Mesothelial cell of epicardium (in vitro differentiated cells): ENCODE measurements at regions not wholly inside any gene's neighbourhood (a gene's known extent, or its start where the extent isn't known, plus 50 kb on each side); places are given as distances from the start of the nearest gene placed in this dataset.

Experiments used
- DNase-seq, 2 experiments: peaks; one replicate each; pipeline ENCODE4 v3.0.0; 2021; ENCODE audit warnings: low spot score in 2 of 2; ENCODE audit not compliant: unreplicated experiment in 2 of 2
- H3K27ac Mint-ChIP-seq: 2 replicates; pipeline ENCODE4 v1.8.0; 2021; ENCODE audit warnings: mixed read lengths
- H3K27me3 Mint-ChIP-seq: 2 replicates; pipeline ENCODE4 v1.8.0; 2021; ENCODE audit warnings: low read depth, mixed read lengths
- H3K36me3 Mint-ChIP-seq: 2 replicates; pipeline ENCODE4 v1.8.0; 2021; ENCODE audit warnings: mixed read lengths
- H3K4me1 Mint-ChIP-seq: 2 replicates; pipeline ENCODE4 v1.8.0; 2021; ENCODE audit warnings: mixed read lengths
- H3K4me3 Mint-ChIP-seq: 2 replicates; pipeline ENCODE4 v1.8.0; 2021; ENCODE audit warnings: mild to moderate bottlenecking, moderate library complexity, mixed read lengths
- H3K9me3 Mint-ChIP-seq: 2 replicates; pipeline ENCODE4 v1.8.0; 2021; ENCODE audit warnings: mixed read lengths
- TF ChIP-seq, protein P1 (sequence below): fragments of 200-600 bp; sonication (generic); IDR thresholded peaks from one replicate; pipeline ENCODE4 v1.5.0; 2021; ENCODE audit warnings: antibody characterized with exemption; ENCODE audit not compliant: unreplicated experiment

DNA sequence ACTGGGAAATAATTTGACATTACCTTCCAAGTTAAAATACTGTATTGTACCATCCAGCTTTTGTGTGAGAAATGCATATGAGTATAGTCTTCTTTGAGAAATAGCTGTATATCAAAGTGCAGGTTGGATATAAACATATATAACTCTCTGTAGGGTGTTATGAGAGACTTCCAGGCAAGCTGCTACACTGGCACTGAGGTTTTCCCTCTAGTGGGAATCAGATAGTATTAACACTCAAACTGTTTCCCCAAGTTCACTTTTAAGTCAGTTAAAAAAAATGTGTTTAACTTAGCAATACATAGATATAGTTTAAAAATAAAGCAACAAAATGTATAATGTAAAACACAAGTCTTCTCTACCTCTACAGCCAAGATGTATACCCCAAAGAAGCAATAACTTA, 368.4 kb upstream of the SLC8A1 start:
- Mint-ChIP-seq H3K4me3 (no peak overlapping the region), H3K27ac (no peak overlapping the region), H3K27me3 (no peaks in the 10 kb centered on the region), H3K4me1 (peaks cover 2% of the 10 kb centered on the region), H3K9me3 (peaks cover 16% of the 10 kb centered on the region), H3K36me3 (no peaks in the 10 kb centered on the region)
- DNase-seq = no peak
- TF ChIP-seq, protein P1, sequence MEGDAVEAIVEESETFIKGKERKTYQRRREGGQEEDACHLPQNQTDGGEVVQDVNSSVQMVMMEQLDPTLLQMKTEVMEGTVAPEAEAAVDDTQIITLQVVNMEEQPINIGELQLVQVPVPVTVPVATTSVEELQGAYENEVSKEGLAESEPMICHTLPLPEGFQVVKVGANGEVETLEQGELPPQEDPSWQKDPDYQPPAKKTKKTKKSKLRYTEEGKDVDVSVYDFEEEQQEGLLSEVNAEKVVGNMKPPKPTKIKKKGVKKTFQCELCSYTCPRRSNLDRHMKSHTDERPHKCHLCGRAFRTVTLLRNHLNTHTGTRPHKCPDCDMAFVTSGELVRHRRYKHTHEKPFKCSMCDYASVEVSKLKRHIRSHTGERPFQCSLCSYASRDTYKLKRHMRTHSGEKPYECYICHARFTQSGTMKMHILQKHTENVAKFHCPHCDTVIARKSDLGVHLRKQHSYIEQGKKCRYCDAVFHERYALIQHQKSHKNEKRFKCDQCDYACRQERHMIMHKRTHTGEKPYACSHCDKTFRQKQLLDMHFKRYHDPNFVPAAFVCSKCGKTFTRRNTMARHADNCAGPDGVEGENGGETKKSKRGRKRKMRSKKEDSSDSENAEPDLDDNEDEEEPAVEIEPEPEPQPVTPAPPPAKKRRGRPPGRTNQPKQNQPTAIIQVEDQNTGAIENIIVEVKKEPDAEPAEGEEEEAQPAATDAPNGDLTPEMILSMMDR = no peak

DNA sequence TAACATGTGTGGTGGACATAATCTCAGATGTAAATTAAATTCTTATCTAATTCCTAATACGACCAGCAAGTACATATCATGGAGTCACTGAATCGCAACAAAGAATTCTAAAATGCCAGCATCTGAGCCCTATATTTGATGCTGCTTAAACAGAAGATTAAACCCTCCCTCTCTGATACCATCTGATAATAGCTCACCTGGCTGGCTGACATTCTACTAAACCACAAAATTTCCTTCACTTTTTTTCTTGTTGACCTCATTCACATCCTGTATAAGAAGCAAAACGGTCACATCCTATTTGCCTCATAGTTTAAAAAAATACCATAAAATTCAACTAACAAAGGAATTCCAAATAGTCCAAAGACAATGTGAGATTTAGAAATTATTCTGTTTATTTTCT, 371.6 kb upstream of the SLC8A1 start:
- H3K9me3 Mint-ChIP-seq = peaks cover 16% of the 10 kb centered on the region
- no peak overlapping the region for H3K27ac Mint-ChIP-seq
- no peaks in the 10 kb centered on the region for H3K36me3 Mint-ChIP-seq
- peaks cover 3% of the 10 kb centered on the region for H3K4me1 Mint-ChIP-seq
- no peaks in the 10 kb centered on the region for H3K27me3 Mint-ChIP-seq
- DNase-seq = no peak
- H3K4me3 Mint-ChIP-seq = no peak overlapping the region
- TF ChIP-seq, protein P1 = no peak

DNA sequence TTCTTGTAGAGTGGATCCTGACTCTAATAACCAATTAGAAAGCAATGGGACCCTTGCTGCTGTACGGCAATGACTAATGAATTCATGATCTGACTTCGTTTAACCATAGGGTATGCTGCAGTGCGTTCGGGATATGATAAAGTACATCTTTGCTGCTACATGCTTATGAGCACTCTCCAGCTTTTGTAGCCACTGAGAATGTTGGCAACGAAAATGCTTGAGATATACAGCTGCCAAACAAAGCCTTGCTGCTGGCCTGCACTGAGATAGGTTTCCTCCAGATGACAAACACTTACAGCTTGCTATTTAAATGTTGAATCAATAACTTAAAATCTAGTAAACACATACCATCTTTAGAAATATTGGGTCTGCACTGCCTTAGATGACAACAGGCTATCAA, 372.4 kb upstream of the SLC8A1 start:
- peaks cover 4% of the 10 kb centered on the region for H3K4me1 Mint-ChIP-seq
- peaks cover 16% of the 10 kb centered on the region for H3K9me3 Mint-ChIP-seq
- no peak for DNase-seq
- H3K27ac Mint-ChIP-seq = no peak overlapping the region
- no peaks in the 10 kb centered on the region for H3K36me3 Mint-ChIP-seq
- TF ChIP-seq, protein P1 = no peak
- no peak overlapping the region for H3K4me3 Mint-ChIP-seq
- no peaks in the 10 kb centered on the region for H3K27me3 Mint-ChIP-seq

DNA sequence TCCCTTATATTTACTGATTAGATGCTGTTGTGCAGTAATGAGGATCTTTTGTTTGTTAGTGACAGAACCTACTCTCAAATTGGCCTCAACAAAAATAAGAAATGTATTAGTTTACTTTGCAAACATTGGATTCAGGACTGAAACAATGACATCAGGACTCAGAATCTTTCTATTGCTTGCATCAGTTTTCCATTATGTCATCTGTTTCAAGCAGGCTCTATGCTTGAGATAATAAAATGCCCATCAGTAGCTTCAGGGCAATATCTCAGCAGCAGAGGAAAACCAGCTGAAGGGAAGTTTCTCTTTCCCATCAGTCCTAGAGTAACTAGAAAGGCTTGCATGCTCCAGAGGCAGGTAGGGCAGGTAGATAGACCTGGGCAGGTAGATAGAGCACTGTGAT, 375.5 kb upstream of the SLC8A1 start:
- TF ChIP-seq, protein P1 = no peak
- peaks cover 4% of the 10 kb centered on the region for H3K4me1 Mint-ChIP-seq
- no peak overlapping the region for H3K27ac Mint-ChIP-seq
- no peak overlapping the region for H3K4me3 Mint-ChIP-seq
- peaks cover 4% of the 10 kb centered on the region for H3K9me3 Mint-ChIP-seq
- DNase-seq = no peak
- no peaks in the 10 kb centered on the region for H3K36me3 Mint-ChIP-seq
- H3K27me3 Mint-ChIP-seq = no peaks in the 10 kb centered on the region

DNA sequence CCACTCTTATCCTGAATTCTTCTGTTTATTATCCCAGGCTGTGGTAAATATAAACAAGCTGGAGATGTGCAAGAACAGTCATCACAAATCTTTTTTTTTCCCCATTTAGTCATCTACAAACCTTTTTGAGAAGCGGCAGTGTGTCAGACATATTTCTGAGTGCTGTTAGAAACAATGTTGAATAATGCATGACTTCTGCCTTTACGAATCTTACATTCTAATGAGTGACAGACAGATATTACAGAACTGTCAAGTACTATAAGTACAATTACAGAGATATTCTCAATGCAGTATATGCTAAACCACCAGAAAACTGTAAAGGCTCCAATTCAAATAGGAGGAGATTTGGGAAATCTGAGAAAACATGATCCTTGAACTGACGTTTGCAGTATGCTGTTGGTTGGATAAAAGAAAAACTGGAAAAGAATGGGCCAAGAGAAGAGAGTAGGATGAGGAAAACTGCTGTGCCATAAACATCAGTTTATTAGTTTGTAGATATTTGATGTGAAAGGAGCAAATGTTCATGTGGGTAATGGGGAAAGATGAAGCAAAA, 379.5 kb upstream of the SLC8A1 start:
- Mint-ChIP-seq H3K4me3 (no peak overlapping the region), H3K36me3 (peaks cover 4% of the 10 kb centered on the region), H3K4me1 (peaks cover 4% of the 10 kb centered on the region)

More for the DNA sequence above, 379.5 kb upstream of the SLC8A1 start:
- Mint-ChIP-seq H3K27me3 (no peaks in the 10 kb centered on the region), H3K9me3 (peaks cover 11% of the 10 kb centered on the region), H3K27ac (no peak overlapping the region)
- DNase-seq = no peak
- TF ChIP-seq, protein P1 = no peak
